Ovary (tissue), 3 donors: ENCODE measurements at regions not wholly inside any gene's neighbourhood (a gene's known extent, or its start where the extent isn't known, plus 50 kb on each side); places are given as distances from the start of the nearest gene placed in this dataset.

ENCODE experiments used
- CTCF ChIP-seq, 3 donors: fragments of 450-650 bp in 2 of 3; fragments of 200-600 bp in 1 of 3; IDR thresholded peaks; one replicate each; pipeline versions ENCODE4 v1.5.1 to v1.8.0; 2016 to 2022; ENCODE audit warnings: antibody characterized with exemption in 3 of 3, mild to moderate bottlenecking in 1 of 3
- EP300 ChIP-seq: sonication (generic); formaldehyde crosslinking; IDR thresholded peaks from one replicate; pipeline ENCODE4 v1.6.1; 2017; ENCODE audit warnings: antibody characterized with exemption
- POLR2A ChIP-seq: fragments of 450-650 bp; IDR thresholded peaks from one replicate; pipeline ENCODE4 v1.6.1; 2017; ENCODE audit warnings: antibody characterized with exemption, mild to moderate bottlenecking, moderate library complexity
- donor health status: DM: no; HTN: no; CAD: no.

GRCh38 chr6:133648581-133648980, 240.3 kb upstream of the TCF21 start:
- no peak for TF ChIP-seq CTCF (IDR thresholded peaks at IDR 0.05)
- TF ChIP-seq EP300: no peak
- TF ChIP-seq POLR2A: no peak
